Gastroesophageal sphincter (tissue), 3 donors: ENCODE measurements at regions not wholly inside any gene's neighbourhood (a gene's known extent, or its start where the extent isn't known, plus 50 kb on each side); places are given as distances from the start of the nearest gene placed in this dataset.

Experiments
- POLR2A ChIP-seq, 2 donors: fragments of 450-650 bp; IDR thresholded peaks; one replicate each; pipeline ENCODE4 v1.6.1; 2017; ENCODE audit warnings: antibody characterized with exemption in 2 of 2, mild to moderate bottlenecking in 2 of 2, moderate library complexity in 1 of 2
- POLR2AphosphoS5 ChIP-seq: sonication (generic); formaldehyde crosslinking; IDR thresholded peaks from one replicate; pipeline ENCODE4 v1.6.1; 2017; ENCODE audit warnings: antibody characterized with exemption
- TF ChIP-seq, protein P1 (sequence below), 4 experiments: fragments of 200-600 bp in 2 of 4; fragments of 450-650 bp in 2 of 4; sonication (generic) in 1 of 4; IDR thresholded peaks; one replicate each; pipeline ENCODE4 v1.5.1; 2017 to 2019; ENCODE audit warnings: antibody characterized with exemption in 4 of 4, mild to moderate bottlenecking in 2 of 4, moderate library complexity in 2 of 4

DNA sequence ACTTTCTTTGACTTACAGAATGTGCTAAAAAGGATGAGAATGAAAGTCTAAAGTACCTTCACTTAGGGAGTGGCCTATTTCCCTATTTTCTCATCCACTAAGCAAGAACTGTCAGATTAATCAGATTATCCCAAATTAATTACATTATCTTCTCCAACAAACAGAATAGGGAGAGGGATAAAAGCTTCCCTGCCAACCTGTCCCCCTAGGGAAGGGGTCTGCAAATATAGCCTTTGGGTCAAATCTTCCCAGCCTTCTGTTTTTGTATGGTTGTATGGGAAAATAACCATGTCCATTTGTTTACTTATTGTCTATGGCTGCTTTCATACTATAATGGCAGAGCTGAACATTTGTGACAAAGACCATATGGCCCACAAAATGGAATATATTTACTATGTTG lies 57.1 kb upstream of the USP38 start:
- TF ChIP-seq, protein P1, sequence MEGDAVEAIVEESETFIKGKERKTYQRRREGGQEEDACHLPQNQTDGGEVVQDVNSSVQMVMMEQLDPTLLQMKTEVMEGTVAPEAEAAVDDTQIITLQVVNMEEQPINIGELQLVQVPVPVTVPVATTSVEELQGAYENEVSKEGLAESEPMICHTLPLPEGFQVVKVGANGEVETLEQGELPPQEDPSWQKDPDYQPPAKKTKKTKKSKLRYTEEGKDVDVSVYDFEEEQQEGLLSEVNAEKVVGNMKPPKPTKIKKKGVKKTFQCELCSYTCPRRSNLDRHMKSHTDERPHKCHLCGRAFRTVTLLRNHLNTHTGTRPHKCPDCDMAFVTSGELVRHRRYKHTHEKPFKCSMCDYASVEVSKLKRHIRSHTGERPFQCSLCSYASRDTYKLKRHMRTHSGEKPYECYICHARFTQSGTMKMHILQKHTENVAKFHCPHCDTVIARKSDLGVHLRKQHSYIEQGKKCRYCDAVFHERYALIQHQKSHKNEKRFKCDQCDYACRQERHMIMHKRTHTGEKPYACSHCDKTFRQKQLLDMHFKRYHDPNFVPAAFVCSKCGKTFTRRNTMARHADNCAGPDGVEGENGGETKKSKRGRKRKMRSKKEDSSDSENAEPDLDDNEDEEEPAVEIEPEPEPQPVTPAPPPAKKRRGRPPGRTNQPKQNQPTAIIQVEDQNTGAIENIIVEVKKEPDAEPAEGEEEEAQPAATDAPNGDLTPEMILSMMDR (IDR thresholded peaks at IDR 0.05), result no peak
- no peak for TF ChIP-seq POLR2A (IDR thresholded peaks at IDR 0.05)
- TF ChIP-seq POLR2AphosphoS5, result no peak
